PC-9 (cell line): ENCODE measurements at regions not wholly inside any gene's neighbourhood (a gene's known extent, or its start where the extent isn't known, plus 50 kb on each side); places are given as distances from the start of the nearest gene placed in this dataset.

Source experiments
- EZH2 ChIP-seq: fragments of 200-600 bp; sonication (generic); IDR thresholded peaks from 2 replicates; pipeline ENCODE4 v1.8.0; 2017; ENCODE audit warnings: antibody characterized with exemption, low read depth
- TF ChIP-seq, protein P1 (sequence below): fragments of 200-600 bp; sonication (generic); conservative IDR thresholded peaks from 2 replicates; pipeline ENCODE4 v1.6.1; 2017; ENCODE audit warnings: mixed run types, antibody characterized with exemption, mild to moderate bottlenecking, moderate library complexity

DNA sequence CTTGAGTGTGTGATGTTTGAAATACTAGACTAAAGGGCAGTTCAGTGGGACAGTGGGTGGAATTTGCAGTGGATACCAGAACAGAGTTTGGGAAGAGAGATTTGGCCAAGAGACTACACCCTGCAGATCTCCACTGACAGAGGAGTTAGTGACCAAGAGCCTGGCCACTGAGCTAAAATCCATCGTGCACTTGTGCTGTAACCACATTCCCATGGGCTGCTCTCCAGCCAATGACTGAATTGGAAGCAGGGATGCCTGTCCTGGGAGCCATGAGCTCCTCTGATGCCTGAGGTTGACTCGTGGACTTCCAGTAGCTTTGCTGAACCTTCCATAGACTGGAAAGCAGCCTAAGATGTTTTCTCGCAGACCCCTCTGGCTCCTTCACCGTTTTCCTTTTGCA, 296.1 kb downstream of the TRIML1 start:
- TF ChIP-seq, protein P1, sequence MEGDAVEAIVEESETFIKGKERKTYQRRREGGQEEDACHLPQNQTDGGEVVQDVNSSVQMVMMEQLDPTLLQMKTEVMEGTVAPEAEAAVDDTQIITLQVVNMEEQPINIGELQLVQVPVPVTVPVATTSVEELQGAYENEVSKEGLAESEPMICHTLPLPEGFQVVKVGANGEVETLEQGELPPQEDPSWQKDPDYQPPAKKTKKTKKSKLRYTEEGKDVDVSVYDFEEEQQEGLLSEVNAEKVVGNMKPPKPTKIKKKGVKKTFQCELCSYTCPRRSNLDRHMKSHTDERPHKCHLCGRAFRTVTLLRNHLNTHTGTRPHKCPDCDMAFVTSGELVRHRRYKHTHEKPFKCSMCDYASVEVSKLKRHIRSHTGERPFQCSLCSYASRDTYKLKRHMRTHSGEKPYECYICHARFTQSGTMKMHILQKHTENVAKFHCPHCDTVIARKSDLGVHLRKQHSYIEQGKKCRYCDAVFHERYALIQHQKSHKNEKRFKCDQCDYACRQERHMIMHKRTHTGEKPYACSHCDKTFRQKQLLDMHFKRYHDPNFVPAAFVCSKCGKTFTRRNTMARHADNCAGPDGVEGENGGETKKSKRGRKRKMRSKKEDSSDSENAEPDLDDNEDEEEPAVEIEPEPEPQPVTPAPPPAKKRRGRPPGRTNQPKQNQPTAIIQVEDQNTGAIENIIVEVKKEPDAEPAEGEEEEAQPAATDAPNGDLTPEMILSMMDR: no peak
- no peak for TF ChIP-seq EZH2
